A673 (cell line): ENCODE measurements at regions not wholly inside any gene's neighbourhood (a gene's known extent, or its start where the extent isn't known, plus 50 kb on each side); places are given as distances from the start of the nearest gene placed in this dataset.

Experiments used
- BruUV-seq: library from RNA; stranded (reverse); fragments of 400-500 nt; replicated peaks from 2 replicates; lab custom pipeline; 2021; lab: Mats Ljungman, UMichigan
- CTCF ChIA-PET: fragments of 300-600 bp; sonication (Branson Sonifier 250); formaldehyde crosslinking; loops from one replicate; lab custom pipeline; 2022; ENCODE audit warnings: antibody characterized with exemption; lab: Charles Lee
- POLR2A ChIA-PET: fragments of 300-600 bp; sonication (Branson Sonifier 250); formaldehyde crosslinking; loops from one replicate; lab custom pipeline; 2022; ENCODE audit warnings: antibody characterized with exemption; ENCODE audit not compliant: low non-redundant PET; lab: Charles Lee
- DNase-seq: peaks from one replicate; pipeline ENCODE4 v3.0.0-alpha.2; 2015; ENCODE audit warnings: low spot score
- H3K27ac ChIP-seq: fragments of 200-600 bp; sonication (generic); 2 replicates; pipeline ENCODE4 v1.5.1; 2016; ENCODE audit warnings: mixed run types, low read depth, mild to moderate bottlenecking, mixed read lengths, antibody characterized with exemption, low read length; ENCODE audit not compliant: poor library complexity, severe bottlenecking
- H3K27me3 ChIP-seq: fragments of 200-600 bp; sonication (generic); replicated peaks from 2 replicates; pipeline ENCODE4 v1.6.1; 2017; ENCODE audit warnings: mixed run types, low read depth, mild to moderate bottlenecking, mixed read lengths, antibody characterized with exemption, low read length; ENCODE audit not compliant: insufficient read depth, poor library complexity
- H3K36me3 ChIP-seq: fragments of 200-600 bp; sonication (generic); 2 replicates; pipeline ENCODE4 v1.6.1; 2016; ENCODE audit warnings: mixed run types, mild to moderate bottlenecking, mixed read lengths, antibody characterized with exemption, low read length; ENCODE audit not compliant: insufficient read depth, poor library complexity, severe bottlenecking
- H3K4me1 ChIP-seq: fragments of 200-600 bp; sonication (generic); 2 replicates; pipeline ENCODE4 v1.6.1; 2017; ENCODE audit warnings: mixed run types, mild to moderate bottlenecking, mixed read lengths, antibody characterized with exemption, low read length; ENCODE audit not compliant: insufficient read depth, poor library complexity, severe bottlenecking
- H3K4me3 ChIP-seq: fragments of 200-600 bp; sonication (generic); 2 replicates; pipeline ENCODE4 v1.5.1; 2016; ENCODE audit warnings: low read depth, mixed run types, mild to moderate bottlenecking, mixed read lengths, low read length; ENCODE audit not compliant: poor library complexity, severe bottlenecking
- H3K9me3 ChIP-seq: fragments of 200-600 bp; sonication (generic); 2 replicates; pipeline ENCODE4 v1.6.1; 2016; ENCODE audit warnings: mixed run types, low read depth, mild to moderate bottlenecking, mixed read lengths, antibody characterized with exemption, low read length; ENCODE audit not compliant: poor library complexity, severe bottlenecking
- EZH2 ChIP-seq: fragments of 200-600 bp; sonication (generic); IDR thresholded peaks from 2 replicates; pipeline ENCODE4 v1.6.1; 2017; ENCODE audit warnings: borderline replicate concordance, low read depth, mild to moderate bottlenecking, mixed read lengths, antibody characterized with exemption, low read length; ENCODE audit not compliant: poor library complexity, severe bottlenecking
- intact Hi-C: fragments of 100-400 bp; cut with micrococcal nuclease; formaldehyde crosslinking; loops from one replicate; pipeline ENCODE4 v1.10.0; 2022; ENCODE audit not compliant: unreplicated experiment
- TF ChIP-seq, protein P1 (sequence below): fragments of 300-800, 200-600 bp; sonication (generic); conservative IDR thresholded peaks from 2 replicates; pipeline ENCODE4 v1.5.1; 2017; ENCODE audit warnings: low read depth, mild to moderate bottlenecking, antibody characterized with exemption, low read length, moderate library complexity, mixed read lengths

DNA sequence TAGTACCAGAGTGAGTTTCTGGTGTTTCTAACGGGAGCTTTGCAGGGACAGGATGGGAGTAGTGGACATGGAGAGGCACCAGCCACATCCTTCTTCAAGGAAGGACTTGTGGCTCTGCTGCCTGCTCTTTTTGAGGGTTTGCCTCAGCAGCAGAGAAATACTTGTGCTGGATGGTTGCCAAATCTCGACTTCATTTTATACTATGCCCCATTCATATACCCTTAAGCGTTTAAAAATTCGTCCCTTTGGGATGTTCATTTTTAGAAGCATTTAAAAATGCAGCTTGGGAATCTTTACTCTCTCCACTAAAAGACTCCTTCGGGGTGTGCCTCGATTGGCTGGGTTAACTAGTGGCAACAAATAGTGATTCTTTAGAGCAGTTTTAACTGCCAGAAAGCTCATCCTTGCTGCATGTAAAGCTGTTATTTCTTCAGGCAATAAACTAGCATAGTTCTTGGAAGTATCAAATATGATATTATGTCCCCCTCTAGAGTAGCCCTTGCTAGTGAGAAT lies 126.5 kb upstream of the B3GAT2 start:
- DNase-seq = no peak
- Histone ChIP-seq H3K4me3 (no peak overlapping the region), H3K27ac (no peak overlapping the region), H3K4me1 (no peaks in the 10 kb centered on the region), H3K27me3 (no peaks in the 10 kb centered on the region), H3K36me3 (no peaks in the 10 kb centered on the region), H3K9me3 (no peaks in the 10 kb centered on the region)
- ChIA-PET CTCF (no interaction called here), POLR2A (no interaction called here)
- no TSS peak for BruUV-seq
- intact Hi-C loops = no loop called here
- TF ChIP-seq, protein P1, sequence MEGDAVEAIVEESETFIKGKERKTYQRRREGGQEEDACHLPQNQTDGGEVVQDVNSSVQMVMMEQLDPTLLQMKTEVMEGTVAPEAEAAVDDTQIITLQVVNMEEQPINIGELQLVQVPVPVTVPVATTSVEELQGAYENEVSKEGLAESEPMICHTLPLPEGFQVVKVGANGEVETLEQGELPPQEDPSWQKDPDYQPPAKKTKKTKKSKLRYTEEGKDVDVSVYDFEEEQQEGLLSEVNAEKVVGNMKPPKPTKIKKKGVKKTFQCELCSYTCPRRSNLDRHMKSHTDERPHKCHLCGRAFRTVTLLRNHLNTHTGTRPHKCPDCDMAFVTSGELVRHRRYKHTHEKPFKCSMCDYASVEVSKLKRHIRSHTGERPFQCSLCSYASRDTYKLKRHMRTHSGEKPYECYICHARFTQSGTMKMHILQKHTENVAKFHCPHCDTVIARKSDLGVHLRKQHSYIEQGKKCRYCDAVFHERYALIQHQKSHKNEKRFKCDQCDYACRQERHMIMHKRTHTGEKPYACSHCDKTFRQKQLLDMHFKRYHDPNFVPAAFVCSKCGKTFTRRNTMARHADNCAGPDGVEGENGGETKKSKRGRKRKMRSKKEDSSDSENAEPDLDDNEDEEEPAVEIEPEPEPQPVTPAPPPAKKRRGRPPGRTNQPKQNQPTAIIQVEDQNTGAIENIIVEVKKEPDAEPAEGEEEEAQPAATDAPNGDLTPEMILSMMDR = no peak
- TF ChIP-seq EZH2 = no peak

DNA sequence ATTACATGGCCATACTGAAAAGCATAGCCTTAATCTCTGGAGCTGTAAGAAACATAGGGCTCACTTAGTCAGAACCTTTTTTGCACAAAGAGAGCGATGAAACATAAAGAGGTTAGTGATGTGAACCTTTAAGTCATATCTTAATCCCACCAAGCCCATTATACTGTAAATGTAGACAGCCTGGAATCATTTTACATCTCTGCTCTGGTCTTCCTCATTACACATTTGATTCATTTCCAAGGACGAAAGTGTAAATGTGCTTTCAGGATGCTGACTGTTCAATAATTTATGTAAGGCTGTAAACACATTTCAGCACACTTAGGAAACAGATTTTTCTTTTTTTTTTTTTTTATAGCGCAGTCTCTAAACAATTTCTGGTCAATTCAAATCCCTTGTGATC lies 131.3 kb upstream of the B3GAT2 start:
- Histone ChIP-seq H3K36me3 (no peaks in the 10 kb centered on the region), H3K4me1 (no peaks in the 10 kb centered on the region), H3K4me3 (no peak overlapping the region), H3K27me3 (peaks cover 6% of the 10 kb centered on the region), H3K9me3 (no peaks in the 10 kb centered on the region), H3K27ac (no peak overlapping the region)
- TF ChIP-seq EZH2 = no peak
- TF ChIP-seq, protein P1 = no peak
- DNase-seq = no peak
- no TSS peak for BruUV-seq
- intact Hi-C loops = no loop called here
- POLR2A ChIA-PET = no interaction called here
- CTCF ChIA-PET = no interaction called here

DNA sequence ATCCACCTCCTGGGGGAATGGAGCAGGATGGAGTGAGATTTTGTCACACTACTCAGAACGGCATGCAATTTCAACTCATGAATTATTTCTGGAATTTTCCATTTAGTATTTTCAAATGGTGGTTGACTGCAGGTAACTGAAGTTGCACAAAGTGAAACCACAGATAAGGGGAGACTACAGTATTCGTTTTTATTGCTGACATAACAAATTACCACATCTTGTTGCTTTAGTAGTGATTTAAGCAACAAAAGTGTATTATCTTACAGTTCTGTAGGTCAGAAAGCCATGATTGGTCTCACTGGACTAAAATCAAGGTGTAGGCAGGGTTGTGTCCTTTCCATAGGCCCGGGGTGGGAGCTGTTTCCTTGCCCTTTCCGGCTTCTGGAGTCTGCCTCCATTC lies 133.4 kb upstream of the B3GAT2 start:
- Histone ChIP-seq H3K36me3 (no peaks in the 10 kb centered on the region), H3K9me3 (no peaks in the 10 kb centered on the region), H3K4me3 (no peak overlapping the region), H3K4me1 (no peaks in the 10 kb centered on the region), H3K27me3 (peaks cover 6% of the 10 kb centered on the region), H3K27ac (no peak overlapping the region)
- DNase-seq = no peak
- CTCF ChIA-PET = no interaction called here
- TF ChIP-seq EZH2 = no peak
- TF ChIP-seq, protein P1 = no peak
- POLR2A ChIA-PET = no interaction called here
- BruUV-seq = no TSS peak
- intact Hi-C loops = no loop called here
